COLO668 (cell line): ENCODE measurements at regions not wholly inside any gene's neighbourhood (a gene's known extent, or its start where the extent isn't known, plus 50 kb on each side); places are given as distances from the start of the nearest gene placed in this dataset.
"Not testable (repeated sequence)": the region's sequence is repeated elsewhere in the genome, so short reads cannot be mapped to it uniquely, and the experiment has no call there.

Source experiments
- DNase-seq: peaks from one replicate; lab custom pipeline; 2025; ENCODE audit not compliant: unreplicated experiment; lab: John Stamatoyannopoulos, UW

DNA sequence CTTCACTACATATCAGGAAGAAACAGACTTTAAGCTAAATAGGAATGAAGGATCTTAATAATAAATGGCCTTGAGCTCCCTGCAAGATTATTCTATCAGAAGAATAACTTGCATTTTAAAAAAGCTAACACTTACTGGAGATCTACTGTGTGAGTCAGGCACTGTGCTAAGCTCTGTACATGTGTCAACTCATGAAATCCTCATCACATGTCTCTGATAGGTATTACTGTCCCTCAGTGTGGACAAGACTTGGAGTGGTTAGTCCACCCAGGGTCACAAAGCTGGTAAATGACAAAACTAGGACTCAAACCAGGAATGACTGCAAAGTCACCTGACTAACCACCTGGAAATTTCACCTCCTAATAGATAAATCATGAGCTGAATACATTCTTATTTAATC is 57.1 kb upstream of the KCTD7 start:
- no peak for DNase-seq

DNA sequence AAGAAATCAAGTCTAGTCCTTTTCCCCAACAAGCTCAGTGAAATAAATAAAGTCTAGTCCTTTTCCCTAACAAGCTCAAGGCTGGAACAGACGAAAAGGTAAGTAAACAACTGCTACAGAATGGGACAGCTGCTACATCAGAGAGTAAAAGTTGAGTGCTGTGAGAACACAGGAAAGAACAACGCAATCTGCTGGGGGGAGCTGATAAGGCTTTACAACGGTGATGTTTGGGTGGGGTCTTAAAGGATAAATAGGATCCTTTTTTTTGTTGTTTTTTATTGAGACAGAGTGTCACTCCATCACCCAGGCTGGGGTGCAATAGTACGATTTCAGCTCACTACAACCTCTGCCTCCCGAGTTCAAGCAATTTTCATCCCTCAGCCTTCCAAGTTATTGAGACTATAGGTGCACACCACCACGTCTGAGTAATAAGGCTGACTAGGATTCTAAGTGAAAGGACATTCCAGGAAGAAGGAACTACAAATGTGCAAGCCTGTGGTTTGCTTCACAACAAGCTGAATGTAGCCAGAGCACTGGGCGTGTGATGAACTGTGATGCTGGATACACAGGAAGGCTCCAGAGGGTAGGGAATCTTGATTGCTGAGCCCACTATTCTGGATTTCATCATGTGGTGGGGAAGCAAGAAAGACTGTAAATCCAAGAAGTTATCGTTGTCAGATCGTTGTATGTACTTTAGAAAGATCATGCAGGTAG is 54.7 kb upstream of the KCTD7 start:
- DNase-seq: not testable (repeated sequence)

DNA sequence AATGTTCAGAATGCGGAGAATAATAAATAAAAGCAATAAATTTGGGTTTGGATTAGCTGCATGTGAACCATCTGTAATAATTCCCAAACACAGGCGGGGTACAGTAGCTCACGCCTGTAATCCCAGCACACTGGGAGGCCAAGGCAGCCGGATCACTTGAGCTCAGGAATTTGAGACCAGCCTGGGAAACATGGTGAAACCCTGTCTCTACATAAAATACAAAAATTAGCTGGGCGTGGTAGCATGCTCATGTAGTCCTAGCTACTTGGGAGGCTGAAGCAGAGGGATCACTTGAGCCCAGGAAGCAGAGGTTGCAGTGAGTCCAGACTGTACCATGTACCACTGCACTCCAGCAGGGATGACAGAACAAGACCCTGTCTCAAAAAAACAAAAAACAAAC is 53.9 kb upstream of the KCTD7 start:
- not testable (repeated sequence) for DNase-seq

DNA sequence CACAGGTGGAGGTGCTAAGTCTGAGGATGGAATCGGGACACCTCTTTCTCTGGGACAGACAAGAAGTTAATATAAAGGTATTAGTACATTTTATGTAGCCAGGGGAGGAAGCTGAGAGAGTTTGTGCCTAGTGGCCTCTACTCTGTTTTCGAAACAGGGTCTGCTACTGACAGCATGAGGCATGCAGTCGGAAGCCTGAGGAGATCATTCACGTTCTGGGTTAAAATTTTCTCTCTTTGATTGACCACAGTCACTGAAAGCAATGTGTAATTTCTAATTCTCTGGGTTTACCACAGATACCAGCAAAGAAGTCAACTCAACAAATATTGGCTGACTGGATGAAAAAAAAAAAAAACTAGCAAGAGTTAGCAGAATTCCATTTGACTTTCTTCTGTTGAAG is 53.3 kb upstream of the KCTD7 start:
- DNase-seq: no peak

DNA sequence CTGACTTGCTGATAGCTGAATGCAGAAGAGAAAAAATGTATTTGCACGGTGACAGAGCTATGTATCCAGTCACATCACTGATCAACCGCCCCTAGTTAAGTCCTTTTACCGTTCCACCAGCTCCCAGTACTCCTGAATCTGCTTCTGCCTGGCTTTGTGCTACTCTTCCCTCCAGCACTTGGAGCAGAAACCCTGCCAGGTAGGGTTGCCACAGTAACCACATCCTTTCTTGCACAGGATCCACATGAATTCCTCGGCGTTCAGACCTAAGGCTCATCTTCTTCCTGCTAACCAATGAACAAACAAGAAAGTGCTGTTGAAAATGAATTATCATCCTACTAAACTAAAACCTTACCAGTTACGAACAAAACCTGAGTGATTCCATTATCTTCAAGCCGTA is 52.0 kb upstream of the KCTD7 start:
- no peak for DNase-seq
